CD4-positive, alpha-beta T cell treated with Interferon gamma for 1 hour (primary cell): ENCODE measurements at regions not wholly inside any gene's neighbourhood (a gene's known extent, or its start where the extent isn't known, plus 50 kb on each side); places are given as distances from the start of the nearest gene placed in this dataset.
A peak's percentile ranks its signal among the peaks of the same experiment; 100 is the strongest.

Source experiments
- DNase-seq: peaks from one replicate; pipeline ENCODE4 v3.0.0-alpha.2; 2020

DNA sequence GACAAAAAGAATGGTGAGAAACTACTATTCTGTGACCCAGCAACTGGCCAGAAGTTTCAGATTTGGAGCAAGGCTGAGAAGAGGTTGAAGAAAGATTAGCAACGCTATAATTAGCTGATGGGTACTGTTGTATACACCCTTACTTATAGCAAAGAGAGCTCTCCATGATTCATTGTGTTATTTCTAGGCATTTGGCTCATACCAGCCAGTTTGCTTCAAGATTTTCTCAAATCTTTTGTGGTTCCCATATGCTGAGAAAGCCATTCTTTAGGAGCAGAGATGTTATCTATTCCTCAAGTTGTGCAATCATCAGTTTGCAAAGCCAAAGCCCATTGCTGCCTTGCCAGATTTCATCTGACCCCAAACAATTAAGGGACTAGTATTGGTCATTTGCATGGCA lies 179.4 kb downstream of the ETS1 start:
- no peak for DNase-seq

DNA sequence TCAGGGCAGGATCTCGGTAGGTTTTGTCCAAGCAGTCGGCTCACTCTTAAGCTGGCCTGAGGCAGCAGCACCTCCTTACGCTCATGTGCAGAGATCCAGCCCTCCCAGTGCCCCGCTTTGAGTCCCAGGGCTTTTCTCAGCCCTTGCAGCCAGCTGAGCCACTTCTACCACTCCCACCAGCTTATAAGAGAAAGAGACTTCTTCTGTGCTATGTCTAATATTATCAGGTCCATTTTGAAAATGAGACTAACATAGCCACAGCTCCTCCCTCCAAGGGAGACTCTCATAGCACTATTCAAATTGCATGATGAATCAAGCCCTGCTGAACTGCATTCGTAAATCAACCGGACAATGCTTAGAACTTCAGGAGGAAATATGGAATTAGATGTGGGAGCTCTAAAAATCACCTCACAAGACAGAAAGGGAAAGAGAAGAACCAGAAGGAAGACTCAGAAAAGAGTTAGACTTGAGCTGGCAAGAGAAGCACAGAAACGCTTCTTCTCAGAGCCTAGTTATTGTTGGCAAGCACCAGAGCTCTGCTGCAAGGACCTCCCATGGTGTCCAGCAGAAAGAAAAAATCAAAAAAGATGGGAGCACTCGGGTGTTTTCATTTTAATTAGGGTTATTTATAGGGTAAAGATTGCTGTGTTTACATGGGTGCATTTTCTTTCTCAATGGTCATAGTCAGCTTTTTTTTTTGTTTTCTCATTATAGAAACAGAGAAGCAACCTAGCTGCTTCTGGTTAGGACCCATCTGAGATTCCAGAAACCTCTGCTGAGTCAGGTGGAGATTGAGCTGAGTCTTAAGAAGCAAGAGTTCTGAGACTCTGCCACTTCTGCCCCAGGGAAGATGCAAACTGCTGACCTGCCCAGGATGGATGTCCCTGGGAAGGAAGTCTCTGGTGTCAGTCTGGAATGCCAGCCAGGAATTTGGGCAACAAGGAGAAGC lies 181.4 kb downstream of the ETS1 start:
- DNase-seq: no peak

DNA sequence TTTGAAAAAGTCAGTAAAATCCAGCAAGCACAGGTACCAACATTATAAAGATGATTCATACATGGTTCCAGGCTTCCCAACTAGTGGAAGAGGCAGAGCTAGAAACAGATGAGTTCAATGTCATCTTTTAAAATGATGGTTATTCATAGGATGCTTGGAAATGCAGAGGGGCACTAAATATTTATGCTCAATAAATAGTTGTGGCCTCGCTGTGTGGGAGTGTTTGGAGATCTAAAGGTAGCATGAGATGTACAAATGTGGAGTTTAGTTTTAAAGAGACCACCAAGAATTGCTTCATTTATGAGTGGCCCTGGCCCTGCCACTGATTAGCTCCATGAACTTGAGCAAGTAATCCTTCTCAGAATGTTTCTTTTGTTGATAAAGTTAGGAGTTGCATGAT lies 182.2 kb downstream of the ETS1 start:
- DNase-seq: no peak

DNA sequence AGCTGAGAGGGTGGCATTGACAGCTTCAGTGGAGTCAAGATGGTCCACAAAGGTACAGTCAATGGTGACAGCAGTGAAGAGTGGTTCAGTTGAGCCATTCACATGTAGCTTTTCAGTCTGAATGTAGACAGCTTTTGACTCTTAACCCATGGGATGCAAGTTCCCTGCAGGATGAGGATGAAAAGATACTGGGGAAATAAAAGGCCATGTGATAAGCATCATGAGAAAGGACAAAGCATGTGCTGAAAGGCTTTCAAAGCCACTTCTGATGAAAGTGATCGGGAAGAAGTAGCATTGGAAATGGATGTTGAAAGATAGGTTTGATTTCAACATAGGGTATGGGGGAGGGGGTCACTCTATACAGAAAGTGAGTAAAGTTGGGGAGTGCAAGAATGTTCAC lies 182.9 kb downstream of the ETS1 start:
- DNase-seq: no peak

DNA sequence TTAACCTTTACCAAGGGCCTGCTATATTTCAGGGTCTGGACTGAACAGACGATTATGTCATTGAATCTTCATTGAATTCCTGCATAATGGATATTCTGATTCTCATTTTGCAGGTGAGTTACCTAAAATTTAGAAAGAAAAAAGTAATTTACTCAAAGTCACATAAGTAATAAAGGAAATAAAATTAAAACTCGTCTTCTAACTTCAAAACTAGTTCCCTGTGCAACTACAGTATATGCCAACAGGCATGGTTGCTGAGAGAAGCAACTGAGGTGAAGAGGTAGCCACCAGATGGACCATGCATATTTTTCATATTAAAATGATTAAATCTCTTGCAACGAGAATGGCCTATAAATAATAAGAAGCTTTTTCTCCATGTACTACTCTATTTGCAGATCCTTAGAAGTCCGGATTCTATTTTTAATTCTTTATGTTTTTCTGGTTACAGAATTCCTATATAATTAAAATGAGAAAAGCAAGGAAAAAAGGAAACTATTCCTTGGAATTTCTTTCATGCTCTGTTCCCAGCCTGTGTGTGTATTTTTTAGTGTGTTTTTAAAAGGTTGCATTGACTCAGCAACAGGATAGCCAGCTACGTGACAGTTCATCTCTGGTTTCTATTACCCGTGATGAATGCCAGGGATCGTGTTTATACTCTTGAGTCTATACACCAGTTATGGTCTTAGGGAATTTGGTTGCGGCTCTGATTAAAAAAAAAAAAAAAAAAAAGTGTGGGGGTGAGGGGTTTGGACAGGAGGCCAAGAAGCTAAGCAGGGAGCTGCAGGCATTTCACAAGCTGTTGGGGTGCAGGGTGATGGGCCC lies 186.8 kb downstream of the ETS1 start:
- DNase-seq: no peak

DNA sequence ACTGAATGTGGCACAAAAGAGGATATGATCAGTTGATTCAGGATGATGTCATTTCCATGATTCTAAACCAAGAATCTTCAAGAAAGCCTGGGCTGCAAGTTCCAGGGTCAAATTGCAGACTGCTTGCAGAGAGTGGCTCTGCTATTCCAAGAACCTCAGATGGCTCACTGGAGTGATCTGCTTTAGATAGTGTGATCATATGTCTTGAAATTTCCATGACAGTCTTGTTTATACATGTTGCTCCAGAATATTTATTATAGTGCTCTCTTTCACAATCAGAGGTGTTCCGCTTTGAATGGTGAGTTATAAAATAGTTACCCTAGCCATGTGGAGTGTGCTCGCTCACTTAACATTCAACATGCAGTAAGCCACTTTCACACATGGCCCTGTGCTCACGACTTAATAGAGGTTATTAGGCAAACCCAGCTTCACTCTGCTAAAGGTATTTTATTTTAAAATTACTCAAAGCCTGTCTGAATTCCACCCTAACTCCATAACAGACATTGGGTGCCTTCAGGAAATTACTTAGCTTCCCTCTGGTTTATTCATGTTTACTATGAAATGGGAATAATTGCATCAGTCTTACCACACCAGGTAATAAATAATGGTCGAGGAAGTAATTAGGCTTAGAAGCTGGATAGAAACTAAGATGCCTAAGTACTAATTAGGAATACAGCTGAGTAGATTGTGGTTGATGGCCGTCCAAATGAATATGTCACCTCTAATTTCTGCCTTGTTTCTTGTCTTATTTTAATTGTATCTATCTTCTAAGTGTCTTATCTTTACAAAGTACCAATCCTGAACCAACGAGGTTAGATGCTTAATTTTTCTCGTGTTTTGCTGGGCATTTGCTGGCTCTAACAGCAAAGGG lies 187.9 kb downstream of the ETS1 start:
- DNase-seq: no peak

DNA sequence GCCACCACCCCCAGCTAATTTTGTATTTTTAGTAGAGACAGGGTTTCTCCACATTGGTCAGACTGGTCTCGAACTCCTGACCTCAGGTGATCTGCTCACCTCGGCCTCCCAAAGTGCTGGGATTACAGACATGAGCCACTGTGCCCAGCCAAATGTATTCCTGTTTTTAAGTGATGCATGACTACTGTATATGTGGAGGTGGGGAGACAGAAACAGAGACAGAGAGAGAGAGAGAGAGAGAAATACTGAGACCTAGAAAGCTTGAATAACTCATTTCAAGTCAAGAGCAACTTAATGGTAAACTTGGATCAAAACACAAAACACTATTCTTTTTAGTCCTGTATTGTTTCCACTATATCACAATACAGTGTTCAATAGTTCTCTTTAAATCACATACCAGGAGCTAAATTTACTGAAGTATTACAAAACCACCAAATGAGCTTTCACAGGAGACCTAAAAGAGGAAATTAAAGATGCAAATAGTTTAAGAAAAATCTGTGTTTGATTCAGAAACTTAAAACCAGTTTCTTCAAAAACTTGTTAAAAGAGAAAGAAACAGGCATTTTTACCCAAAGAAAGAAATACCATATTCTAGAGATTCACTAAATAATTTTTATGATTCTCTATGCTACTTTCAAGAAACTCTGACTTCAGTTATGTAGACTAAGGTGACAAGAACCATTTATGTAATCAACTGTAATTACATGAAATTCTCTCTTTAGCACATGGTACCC lies 188.7 kb downstream of the ETS1 start:
- DNase-seq: no peak

DNA sequence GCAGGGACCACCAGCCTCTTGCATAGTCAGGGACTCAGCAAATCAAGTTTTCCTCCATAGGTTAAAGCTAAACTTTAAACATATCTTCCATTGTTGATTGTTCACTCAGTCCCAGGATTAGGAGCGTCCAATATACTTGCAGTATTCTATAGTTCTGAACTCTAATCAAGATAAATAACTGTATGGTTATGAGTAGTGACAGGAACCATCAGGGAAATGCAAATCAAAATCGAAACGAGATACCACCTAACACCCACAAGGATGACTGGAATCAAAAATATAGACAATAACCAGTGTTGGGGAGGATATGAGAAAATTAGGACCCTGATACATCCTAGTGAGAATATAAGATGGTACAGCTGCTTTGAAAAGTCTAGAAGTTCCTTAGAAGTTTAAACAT lies 190.0 kb downstream of the ETS1 start:
- DNase-seq: no peak

DNA sequence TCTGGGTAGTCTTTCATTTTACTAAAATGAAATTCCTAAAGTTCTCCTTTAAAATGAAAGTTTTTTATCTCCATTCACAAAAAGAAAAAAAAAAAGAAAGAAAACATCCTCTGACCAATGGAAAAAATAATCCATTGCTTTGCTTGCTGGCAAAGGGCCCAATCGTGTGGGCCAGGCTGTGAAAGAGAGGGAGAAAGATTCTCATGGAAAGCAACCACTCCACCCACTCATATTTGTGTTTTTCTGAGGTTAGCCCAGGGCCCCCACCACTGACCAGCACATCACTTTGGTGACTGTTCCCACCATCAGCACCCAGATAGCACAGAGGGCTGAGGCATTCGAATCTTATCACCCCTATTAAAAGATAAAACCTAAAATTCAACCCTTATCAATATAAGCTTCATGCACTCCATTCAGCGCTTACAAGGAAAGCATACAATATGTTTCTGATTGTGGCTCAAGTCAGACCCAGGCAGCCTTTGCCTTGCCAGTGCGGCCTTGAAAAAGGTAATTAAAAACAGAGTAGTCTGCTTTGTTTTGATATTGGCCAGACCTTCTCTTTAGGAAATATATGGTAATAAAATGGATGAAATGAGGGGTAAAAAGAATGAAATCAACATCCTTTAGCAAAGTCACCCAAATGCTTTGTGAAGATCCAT lies 192.8 kb downstream of the ETS1 start:
- no peak for DNase-seq

DNA sequence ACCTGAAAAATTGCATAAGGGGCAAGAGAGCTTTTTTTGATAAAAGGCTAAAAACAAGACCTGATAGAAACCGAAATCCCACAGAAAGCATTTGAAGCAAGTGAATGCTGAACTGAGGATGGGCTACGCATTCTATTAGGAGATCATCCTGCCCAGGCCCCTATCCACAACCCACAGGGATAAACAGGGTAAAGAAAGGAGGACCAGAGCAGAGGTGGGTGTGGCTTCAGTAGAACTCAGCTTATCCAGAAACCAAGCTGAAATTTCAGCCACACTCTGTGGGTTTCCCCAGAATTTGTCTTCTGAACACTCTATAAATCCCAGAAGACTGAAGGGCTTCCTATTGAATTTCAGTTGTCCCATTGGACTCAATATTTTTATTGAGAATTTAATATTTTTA lies 195.1 kb downstream of the ETS1 start:
- no peak for DNase-seq

DNA sequence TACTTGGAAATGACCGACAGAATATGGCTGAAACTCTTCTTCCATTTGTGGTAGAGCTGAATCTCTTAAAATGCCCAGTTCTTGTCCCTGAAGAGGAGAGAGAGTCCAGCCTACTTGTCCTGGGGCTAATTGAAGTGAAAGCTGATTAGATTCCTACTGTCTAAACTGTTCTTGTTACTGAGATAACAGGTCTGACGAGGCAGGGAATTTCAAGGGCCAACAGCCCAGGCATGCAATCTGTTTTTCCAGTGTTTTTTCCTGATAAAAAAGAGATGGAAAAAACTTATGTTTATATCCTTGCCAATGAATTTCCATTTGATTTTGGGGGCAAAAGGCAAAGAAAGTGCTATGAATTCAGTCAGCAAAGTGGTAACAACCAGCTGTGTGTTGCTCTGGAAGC lies 195.5 kb downstream of the ETS1 start:
- DNase-seq: no peak

DNA sequence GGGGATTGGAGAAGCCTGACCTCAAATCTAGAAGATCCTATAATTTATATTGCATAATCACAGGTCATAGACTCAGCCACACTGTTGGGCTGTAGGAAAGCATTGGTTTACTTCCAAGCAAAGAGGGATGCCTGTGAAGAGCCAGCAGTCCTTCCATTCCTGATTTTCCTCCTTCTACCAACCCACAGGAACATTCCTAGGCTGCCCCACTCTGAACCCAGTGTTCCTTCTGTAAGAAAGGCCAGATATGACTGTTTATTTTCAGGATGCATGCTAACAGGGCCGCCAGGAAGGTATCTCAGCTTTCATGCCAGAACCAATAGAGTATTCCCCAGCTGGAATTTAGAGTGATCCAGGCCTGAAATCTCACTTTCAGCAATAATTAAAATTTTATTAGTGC lies 197.1 kb downstream of the ETS1 start:
- no peak for DNase-seq

DNA sequence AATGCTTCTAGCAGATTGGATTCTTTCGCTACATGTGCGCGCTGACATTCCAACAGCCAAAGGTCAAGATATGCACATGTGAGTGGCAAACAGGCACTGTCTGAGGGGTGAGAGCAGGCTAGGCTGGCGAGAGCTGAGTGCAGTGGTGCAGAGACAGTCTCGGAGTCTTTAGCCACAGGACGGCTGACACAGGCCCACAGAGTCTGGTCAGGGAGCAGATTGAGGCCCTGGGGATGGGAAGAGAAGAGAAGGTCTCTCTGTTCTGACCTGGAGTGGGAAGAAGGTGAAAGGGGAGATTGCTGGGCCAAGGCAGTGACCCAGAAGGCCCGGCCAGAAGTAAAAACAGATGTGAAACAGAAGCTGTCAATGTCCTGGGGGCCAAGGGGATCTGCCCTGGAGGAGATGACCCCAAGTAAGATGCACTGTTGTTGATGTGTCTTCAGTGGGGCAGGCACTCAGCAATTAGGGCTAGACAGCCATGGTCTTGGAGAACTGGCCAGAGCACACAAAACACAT lies 197.8 kb downstream of the ETS1 start:
- DNase-seq: no peak

DNA sequence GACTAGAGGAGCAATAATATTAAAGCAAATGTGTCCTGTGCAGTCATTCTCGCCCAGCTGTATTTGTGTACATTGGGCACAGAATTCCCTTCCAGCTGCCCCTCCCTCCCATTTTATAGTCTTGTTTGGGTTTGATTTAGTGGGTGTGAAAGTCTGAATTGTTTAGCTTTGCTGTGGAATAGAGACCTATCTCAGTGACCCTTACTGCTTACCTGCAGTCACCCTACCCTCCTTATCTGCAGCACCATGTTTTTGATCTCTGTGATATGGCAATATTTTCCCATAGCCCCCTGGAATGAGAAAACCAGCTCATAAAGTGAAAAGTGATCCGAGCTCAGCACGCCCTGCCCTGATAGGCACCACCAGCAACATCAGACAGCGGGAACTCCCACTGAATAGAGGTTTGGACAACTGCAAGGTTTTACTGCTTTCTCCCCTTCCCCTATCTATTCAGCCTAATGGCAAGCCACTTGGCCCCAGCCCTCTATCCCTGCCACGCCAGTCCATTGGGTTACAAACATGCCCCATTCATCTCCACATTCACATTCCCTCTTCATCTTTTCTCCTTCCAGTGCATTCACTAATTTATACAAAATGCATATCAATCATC lies 199.0 kb downstream of the ETS1 start:
- no peak for DNase-seq

DNA sequence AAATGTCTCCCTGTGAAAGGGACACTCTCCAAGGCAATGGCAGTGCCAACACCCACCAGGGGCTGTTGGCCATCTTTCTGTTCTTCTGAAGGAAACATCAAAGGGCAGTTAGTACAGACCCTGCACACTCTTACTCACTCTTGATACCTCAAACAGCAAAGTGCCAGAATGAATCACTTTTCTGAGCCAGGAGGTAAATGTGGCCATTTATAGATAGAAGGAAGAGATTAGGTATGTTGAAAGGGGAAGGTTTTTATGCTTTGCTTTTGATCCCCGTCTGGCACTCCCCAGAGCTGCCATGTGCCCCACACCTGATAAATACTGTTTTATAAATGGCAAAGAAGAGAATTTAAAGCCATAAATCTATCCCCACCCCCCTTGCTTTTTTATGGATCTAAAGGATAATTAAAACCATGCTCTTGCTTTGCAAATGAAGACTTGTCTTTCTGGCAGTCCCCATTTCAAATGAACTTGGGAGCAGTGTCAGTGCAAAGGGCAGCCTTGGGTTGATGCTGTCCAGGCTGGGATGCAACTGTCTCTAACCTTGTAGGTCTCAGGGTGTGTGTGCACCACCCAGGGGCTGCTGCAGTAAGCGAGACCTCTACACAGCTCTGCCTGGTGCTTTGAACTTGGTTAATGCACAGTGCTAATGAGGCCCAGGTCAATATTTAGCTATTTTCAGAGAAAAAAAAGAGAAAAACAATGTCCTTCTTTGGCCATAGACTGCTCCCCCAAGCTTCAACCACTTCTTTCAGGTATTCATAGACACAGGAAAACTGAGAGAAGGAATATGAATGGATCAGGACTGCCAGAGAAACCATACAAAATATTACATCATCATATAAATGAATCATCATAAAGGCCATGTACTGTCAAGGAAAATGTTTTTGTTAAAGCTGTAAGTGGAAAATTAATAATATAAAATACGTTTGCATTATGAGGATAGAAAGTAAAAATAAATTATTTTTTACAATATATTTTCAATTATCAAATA lies 207.5 kb downstream of the ETS1 start:
- no peak for DNase-seq

DNA sequence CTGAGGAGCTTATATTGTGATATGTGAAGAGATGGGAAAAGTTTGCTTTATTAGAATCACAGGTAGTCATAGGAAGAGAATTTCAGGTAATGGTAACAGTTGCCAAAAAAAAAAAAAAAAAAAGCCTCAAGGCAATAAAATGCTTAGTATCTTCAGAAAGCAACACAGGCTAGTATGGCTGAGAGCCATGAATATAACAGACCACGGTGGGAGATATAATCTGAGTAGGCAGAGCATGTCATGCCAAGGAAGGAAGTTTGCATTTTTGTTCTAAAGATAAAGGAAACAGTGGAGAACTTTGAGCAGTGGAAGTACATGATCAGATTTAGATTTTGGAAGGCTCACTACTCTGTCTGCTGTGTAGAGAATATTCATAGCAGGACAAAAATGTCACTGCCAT lies 211.4 kb downstream of the ETS1 start:
- DNase-seq: no peak

DNA sequence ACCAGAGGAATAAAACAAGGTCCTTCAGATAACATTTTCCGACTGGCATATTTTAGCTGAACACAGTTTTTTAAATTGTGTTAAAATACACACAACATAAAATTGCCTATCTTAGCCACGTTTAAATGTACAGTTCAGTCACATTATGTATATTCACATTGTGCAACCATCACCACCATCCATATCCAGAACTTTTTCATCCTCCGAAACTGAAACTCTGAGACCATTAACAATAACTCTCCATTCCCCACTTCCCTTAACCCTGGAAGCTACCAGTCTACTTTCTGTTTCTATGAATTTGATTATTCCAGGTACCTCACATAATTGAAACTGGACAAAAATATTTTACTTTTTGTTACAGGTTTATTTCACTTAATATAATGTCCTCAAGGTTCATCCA lies 213.3 kb downstream of the ETS1 start:
- DNase-seq: no peak

DNA sequence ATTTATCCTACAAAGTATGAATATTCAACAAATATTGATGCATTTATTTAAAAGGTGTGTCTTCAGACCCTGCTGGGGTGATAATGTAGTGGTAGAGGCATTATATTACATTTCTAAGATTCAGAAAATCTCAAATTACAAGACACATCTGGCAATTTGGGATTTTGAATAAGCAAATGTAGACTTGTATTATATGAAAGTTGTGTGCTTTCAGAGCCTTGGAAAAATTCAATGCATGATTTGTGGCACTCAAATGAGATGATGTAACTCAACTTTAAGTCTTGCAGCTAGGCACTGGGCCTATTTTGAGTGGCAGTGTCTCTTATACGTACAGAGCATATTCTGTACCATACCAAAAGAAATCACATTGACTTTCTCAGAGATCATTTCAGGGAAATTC lies 214.4 kb downstream of the ETS1 start:
- DNase-seq: no peak

DNA sequence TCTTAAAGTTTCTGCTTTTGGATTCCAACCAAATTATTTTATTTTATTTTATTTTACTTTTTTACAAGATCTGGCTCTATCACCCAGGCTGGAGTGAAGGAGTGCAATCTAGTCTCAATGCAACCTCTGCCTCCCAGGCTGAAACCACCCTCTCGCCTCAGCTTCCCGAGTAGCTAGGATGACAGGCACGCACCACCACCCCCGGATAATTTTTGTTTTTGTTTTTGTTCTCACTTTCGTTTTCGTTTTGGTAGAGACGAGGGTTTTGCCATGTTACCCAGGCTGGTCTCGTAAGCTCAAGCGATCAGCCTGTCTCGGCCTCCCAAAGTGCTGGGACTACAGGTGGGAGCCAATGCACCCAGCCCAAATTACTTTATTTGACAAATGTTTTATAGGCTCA lies 219.8 kb downstream of the ETS1 start:
- peak; percentile 34 for DNase-seq

DNA sequence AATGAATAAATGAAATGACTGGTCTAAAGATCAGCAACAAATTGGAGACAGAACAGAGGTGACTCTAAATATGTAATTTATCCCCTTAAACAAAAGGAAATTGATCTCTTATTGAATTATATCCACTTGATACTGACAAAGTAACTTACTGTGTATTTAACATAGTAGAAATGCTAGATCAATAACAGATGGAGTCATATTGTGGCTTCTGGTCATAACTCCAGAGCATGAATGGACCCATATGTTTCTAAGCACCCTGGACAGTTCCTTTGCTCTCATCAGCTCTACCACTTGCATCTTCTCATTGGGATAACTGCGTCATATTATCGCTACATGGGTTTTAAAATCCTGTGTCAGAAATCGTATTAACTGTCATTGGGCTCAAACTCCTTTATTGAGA lies 222.3 kb downstream of the ETS1 start:
- no peak for DNase-seq
